Upper lobe of left lung (tissue), 4 donors: ENCODE measurements at regions not wholly inside any gene's neighbourhood (a gene's known extent, or its start where the extent isn't known, plus 50 kb on each side); places are given as distances from the start of the nearest gene placed in this dataset.
"Not testable (repeated sequence)": the region's sequence is repeated elsewhere in the genome, so short reads cannot be mapped to it uniquely, and the experiment has no call there.

Source experiments
- EP300 ChIP-seq, 4 donors: sonication (generic); formaldehyde crosslinking; IDR thresholded peaks; one replicate each; pipeline ENCODE4 v1.5.1; 2017; ENCODE audit warnings: antibody characterized with exemption in 4 of 4, control low read depth in 2 of 4
- POLR2A ChIP-seq, 4 donors: fragments of 450-650 bp; IDR thresholded peaks; one replicate each; pipeline ENCODE4 v1.5.1; 2016 to 2017; ENCODE audit warnings: antibody characterized with exemption in 4 of 4, mild to moderate bottlenecking in 2 of 4
- TF ChIP-seq, protein P1 (sequence below), 6 experiments: fragments of 450-650 bp in 4 of 6; fragments of 200-600 bp in 2 of 6; sonication (generic) in 2 of 6; IDR thresholded peaks; one replicate each; pipeline ENCODE4 v1.5.1; 2016 to 2019; ENCODE audit warnings: antibody characterized with exemption in 6 of 6

DNA sequence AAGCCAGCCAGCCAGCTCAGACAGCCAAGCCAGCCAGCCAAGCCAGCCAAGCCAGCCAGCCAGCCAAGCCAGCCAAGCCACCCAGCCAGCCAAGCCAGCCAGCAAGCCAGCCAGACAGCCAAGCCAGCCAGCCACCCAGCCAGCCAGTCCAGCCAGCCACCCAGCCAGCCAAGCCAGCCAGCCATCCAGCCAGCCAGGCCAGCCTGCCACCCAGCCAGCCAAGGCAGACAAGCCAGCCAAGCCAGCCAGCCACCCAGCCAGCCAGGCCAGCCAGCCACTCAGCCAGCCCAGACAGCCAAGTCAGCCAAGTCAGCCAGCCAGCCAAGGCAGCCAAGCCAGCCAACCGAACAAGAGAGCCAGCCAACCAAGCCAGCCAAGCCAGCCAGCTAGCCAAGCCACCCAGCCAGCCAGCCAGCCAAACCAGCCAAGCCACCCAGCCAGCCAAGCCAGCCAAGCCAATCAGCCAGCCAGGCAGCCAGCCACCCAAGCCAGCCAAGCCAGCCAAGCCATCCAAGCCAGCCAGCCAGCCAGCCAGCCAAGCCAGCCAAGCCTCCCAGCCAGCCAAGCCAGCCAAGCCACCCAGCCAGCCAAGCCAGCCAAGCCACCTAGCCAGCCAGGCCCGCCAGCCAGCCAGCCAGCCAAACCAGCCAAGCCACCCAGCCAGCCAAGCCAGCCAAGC is 319.3 kb upstream of the PLGLB2 start:
- TF ChIP-seq POLR2A, EP300 (IDR thresholded peaks at IDR 0.05): not testable (repeated sequence)
- TF ChIP-seq, protein P1, sequence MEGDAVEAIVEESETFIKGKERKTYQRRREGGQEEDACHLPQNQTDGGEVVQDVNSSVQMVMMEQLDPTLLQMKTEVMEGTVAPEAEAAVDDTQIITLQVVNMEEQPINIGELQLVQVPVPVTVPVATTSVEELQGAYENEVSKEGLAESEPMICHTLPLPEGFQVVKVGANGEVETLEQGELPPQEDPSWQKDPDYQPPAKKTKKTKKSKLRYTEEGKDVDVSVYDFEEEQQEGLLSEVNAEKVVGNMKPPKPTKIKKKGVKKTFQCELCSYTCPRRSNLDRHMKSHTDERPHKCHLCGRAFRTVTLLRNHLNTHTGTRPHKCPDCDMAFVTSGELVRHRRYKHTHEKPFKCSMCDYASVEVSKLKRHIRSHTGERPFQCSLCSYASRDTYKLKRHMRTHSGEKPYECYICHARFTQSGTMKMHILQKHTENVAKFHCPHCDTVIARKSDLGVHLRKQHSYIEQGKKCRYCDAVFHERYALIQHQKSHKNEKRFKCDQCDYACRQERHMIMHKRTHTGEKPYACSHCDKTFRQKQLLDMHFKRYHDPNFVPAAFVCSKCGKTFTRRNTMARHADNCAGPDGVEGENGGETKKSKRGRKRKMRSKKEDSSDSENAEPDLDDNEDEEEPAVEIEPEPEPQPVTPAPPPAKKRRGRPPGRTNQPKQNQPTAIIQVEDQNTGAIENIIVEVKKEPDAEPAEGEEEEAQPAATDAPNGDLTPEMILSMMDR (IDR thresholded peaks at IDR 0.05): not testable (repeated sequence)
